Peyer's patch (tissue), 4 donors: ENCODE measurements at regions not wholly inside any gene's neighbourhood (a gene's known extent, or its start where the extent isn't known, plus 50 kb on each side); places are given as distances from the start of the nearest gene placed in this dataset.

Experiments used
- POLR2A ChIP-seq, 2 donors: fragments of 450-650 bp; IDR thresholded peaks; one replicate each; pipeline ENCODE4 v1.5.1; 2017; ENCODE audit warnings: antibody characterized with exemption in 2 of 2, mild to moderate bottlenecking in 2 of 2, moderate library complexity in 2 of 2
- TF ChIP-seq, protein P1 (sequence below), 6 experiments: fragments of 450-650 bp in 4 of 6; fragments of 200-600 bp in 2 of 6; sonication (generic) in 1 of 6; IDR thresholded peaks; one replicate each; pipeline ENCODE4 v1.5.1; 2017 to 2019; ENCODE audit warnings: antibody characterized with exemption in 6 of 6, mild to moderate bottlenecking in 3 of 6, moderate library complexity in 1 of 6

DNA sequence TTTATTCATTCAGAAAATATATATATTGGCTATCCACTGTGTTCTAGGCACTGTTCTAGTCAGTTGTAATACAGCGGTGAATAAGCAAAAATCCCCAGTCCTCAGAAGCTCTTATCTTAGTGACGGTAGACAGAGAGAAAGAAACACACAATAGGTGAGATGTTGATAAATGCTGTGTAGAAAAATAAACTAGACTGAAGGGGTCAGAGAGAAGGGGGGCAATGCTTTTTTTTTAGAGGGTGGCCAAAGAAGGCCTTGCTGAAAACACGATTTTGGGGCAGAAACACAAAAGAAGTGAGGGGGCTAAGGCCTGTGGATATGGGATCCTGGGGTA is 68.0 kb upstream of the MBOAT1 start:
- TF ChIP-seq, protein P1, sequence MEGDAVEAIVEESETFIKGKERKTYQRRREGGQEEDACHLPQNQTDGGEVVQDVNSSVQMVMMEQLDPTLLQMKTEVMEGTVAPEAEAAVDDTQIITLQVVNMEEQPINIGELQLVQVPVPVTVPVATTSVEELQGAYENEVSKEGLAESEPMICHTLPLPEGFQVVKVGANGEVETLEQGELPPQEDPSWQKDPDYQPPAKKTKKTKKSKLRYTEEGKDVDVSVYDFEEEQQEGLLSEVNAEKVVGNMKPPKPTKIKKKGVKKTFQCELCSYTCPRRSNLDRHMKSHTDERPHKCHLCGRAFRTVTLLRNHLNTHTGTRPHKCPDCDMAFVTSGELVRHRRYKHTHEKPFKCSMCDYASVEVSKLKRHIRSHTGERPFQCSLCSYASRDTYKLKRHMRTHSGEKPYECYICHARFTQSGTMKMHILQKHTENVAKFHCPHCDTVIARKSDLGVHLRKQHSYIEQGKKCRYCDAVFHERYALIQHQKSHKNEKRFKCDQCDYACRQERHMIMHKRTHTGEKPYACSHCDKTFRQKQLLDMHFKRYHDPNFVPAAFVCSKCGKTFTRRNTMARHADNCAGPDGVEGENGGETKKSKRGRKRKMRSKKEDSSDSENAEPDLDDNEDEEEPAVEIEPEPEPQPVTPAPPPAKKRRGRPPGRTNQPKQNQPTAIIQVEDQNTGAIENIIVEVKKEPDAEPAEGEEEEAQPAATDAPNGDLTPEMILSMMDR (IDR thresholded peaks at IDR 0.05), result no peak
- TF ChIP-seq POLR2A (IDR thresholded peaks at IDR 0.05), result no peak
